CD14-positive monocyte (primary cell): ENCODE measurements at regions not wholly inside any gene's neighbourhood (a gene's known extent, or its start where the extent isn't known, plus 50 kb on each side); places are given as distances from the start of the nearest gene placed in this dataset.
"Not testable (repeated sequence)": the region's sequence is repeated elsewhere in the genome, so short reads cannot be mapped to it uniquely, and the experiment has no call there.

Source experiments
- DNase-seq, 3 donors: peaks; one replicate each; pipeline ENCODE4 v3.0.0-alpha.2; 2011 to 2022
- H2AFZ ChIP-seq: 2 replicates; pipeline ENCODE4 v1.6.0; 2012; ENCODE audit warnings: mild to moderate bottlenecking, low read depth, low read length, inconsistent platforms; ENCODE audit not compliant: insufficient read depth, poor library complexity, severe bottlenecking
- H3K27ac ChIP-seq, 2 donors: 1 replicate in 1 of 2; 2 replicates in 1 of 2; pipeline ENCODE4 v1.5.1; 2012 to 2013; ENCODE audit warnings: low read length in 2 of 2, control low read depth in 1 of 2, inconsistent platforms in 1 of 2, low read depth in 1 of 2, mild to moderate bottlenecking in 1 of 2
- H3K27me3 ChIP-seq, 2 donors: one replicate each; pipeline versions ENCODE4 v1.6.0 to v1.6.1; 2011 to 2013; ENCODE audit warnings: low read length in 2 of 2; ENCODE audit not compliant: control insufficient read depth in 2 of 2, insufficient read depth in 2 of 2
- H3K36me3 ChIP-seq, 2 donors: replicated peaks in 1 of 2; 1 replicate in 1 of 2; 2 replicates in 1 of 2; pipeline versions ENCODE4 v1.5.1 to v1.6.1; 2012 to 2013; ENCODE audit warnings: low read length in 2 of 2, control low read depth in 1 of 2, inconsistent platforms in 1 of 2, mild to moderate bottlenecking in 1 of 2; ENCODE audit not compliant: insufficient read depth in 2 of 2, control insufficient read depth in 1 of 2
- H3K4me1 ChIP-seq, 2 donors: 1 replicate in 1 of 2; 2 replicates in 1 of 2; pipeline versions ENCODE4 v1.5.1 to v1.6.1; 2012 to 2013; ENCODE audit warnings: low read length in 2 of 2, control low read depth in 1 of 2, inconsistent platforms in 1 of 2, mild to moderate bottlenecking in 1 of 2, moderate library complexity in 1 of 2; ENCODE audit not compliant: insufficient read depth in 2 of 2, control insufficient read depth in 1 of 2
- H3K4me2 ChIP-seq: replicated peaks from 2 replicates; pipeline ENCODE3; 2012; ENCODE audit warnings: low read length, moderate library complexity, mild to moderate bottlenecking; ENCODE audit not compliant: poor library complexity, severe bottlenecking; ENCODE audit errors: extremely low read depth
- H3K4me3 ChIP-seq, 3 experiments: fragments of 200-600 bp in 1 of 3; sonication (generic) in 1 of 3; replicated peaks in 1 of 3; 1 replicate in 2 of 3; 2 replicates in 1 of 3; pipeline ENCODE4 v1.5.1; 2011 to 2013; ENCODE audit warnings: low read length in 3 of 3, mild to moderate bottlenecking in 3 of 3, control low read depth in 2 of 3, low read depth in 2 of 3, inconsistent platforms in 1 of 3, moderate library complexity in 1 of 3
- H3K79me2 ChIP-seq: 2 replicates; pipeline ENCODE4 v1.6.0; 2012; ENCODE audit warnings: mild to moderate bottlenecking, control low read depth, inconsistent platforms, low read length, moderate library complexity; ENCODE audit not compliant: insufficient read depth
- H3K9ac ChIP-seq: 2 replicates; pipeline ENCODE4 v1.6.0; 2017; ENCODE audit warnings: low read length, mild to moderate bottlenecking; ENCODE audit not compliant: insufficient read depth, poor library complexity, severe bottlenecking
- H3K9me3 ChIP-seq, 2 donors: replicated peaks in 1 of 2; 1 replicate in 1 of 2; 2 replicates in 1 of 2; pipeline versions ENCODE4 v1.5.1 to v1.6.1; 2012 to 2013; ENCODE audit warnings: low read length in 2 of 2, control low read depth in 1 of 2; ENCODE audit not compliant: control insufficient read depth in 1 of 2, insufficient read depth in 1 of 2
- H4K20me1 ChIP-seq: 2 replicates; pipeline ENCODE4 v1.6.0; 2012; ENCODE audit warnings: mild to moderate bottlenecking, low read length, control low read depth, moderate library complexity; ENCODE audit not compliant: insufficient read depth
- H3K27ac Mint-ChIP-seq, 7 donors: one replicate each; pipeline ENCODE4 v1.8.0; 2020; ENCODE audit warnings: mild to moderate bottlenecking in 7 of 7, mixed read lengths in 7 of 7, moderate library complexity in 6 of 7, inconsistent platforms in 2 of 7
- H3K27me3 Mint-ChIP-seq, 3 donors: one replicate each; pipeline ENCODE4 v1.8.0; 2021 to 2022; ENCODE audit warnings: low read depth in 3 of 3, mild to moderate bottlenecking in 3 of 3, mixed read lengths in 3 of 3, moderate library complexity in 3 of 3, inconsistent platforms in 1 of 3
- H3K36me3 Mint-ChIP-seq, 2 donors: one replicate each; pipeline ENCODE4 v1.8.0; 2020; ENCODE audit warnings: mixed read lengths in 2 of 2, inconsistent platforms in 1 of 2, mild to moderate bottlenecking in 1 of 2
- H3K4me1 Mint-ChIP-seq: one replicate; pipeline ENCODE4 v1.8.0; 2020; ENCODE audit warnings: mild to moderate bottlenecking, mixed read lengths
- H3K4me3 Mint-ChIP-seq, 2 donors: one replicate each; pipeline ENCODE4 v1.8.0; 2020; ENCODE audit warnings: mild to moderate bottlenecking in 2 of 2, mixed read lengths in 2 of 2, moderate library complexity in 1 of 2
- H3K9me3 Mint-ChIP-seq, 7 donors: one replicate each; pipeline ENCODE4 v1.8.0; 2020 to 2022; ENCODE audit warnings: mixed read lengths in 7 of 7, mild to moderate bottlenecking in 6 of 7, moderate library complexity in 6 of 7, inconsistent platforms in 2 of 7
- WGBS: methylation state at CpG from one replicate; pipeline ENCODE4 v1.1.5; 2013; ENCODE audit warnings: missing lambda C conversion rate; ENCODE audit not compliant: insufficient coverage; 5-methylcytosine and 5-hydroxymethylcytosine counted together
- intact Hi-C, 2 donors: fragments of 100-400 bp; cut with micrococcal nuclease; formaldehyde crosslinking; loops; one replicate each; pipeline versions ENCODE4 v1.15.0 to v1.15.1; 2023
- TF ChIP-seq, protein P1 (sequence below): fragments of 200-600 bp; IDR thresholded peaks from one replicate; pipeline ENCODE4 v1.8.0; 2022; ENCODE audit warnings: antibody characterized with exemption, mild to moderate bottlenecking

DNA sequence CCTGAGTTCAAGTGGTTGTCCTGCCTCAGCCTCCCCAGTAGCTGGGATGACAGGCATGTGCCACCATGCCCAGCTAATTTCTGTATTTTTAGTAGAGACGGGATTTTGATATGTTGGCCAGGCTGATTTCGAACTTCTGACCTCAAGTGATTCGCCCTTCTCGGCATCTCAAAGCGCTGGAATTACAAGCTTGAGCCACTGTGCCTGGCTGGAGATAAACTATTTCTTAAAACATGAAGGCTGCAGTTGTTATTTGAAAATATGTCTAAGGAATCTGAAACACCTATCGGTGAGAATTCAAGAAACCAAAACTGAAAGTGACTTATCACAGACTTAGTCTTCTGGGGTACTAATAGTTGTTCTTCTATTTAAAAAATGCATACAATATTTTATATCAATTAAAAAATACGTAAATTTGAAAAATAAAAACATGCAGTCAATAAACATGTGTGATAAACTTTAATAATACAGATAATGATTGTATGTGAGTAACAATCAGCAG is 176.9 kb upstream of the PRSS58 start:
- H3K4me1 Mint-ChIP-seq: peaks cover 28% of the 10 kb centered on the region
- Histone ChIP-seq H3K27ac (no peak overlapping the region), H4K20me1 (no peaks in the 10 kb centered on the region), H3K9me3 (peaks cover 0 to 7% of the 10 kb centered on the region in 2 donors), H3K4me3 (no peak overlapping the region), H2AFZ (no peak overlapping the region), H3K4me2 (no peak overlapping the region), H3K4me1 (peaks cover 22 to 27% of the 10 kb centered on the region in 2 donors), H3K79me2 (no peaks in the 10 kb centered on the region), H3K9ac (no peak overlapping the region), H3K36me3 (no peaks in the 10 kb centered on the region), H3K27me3 (no peaks in the 10 kb centered on the region)
- TF ChIP-seq, protein P1, sequence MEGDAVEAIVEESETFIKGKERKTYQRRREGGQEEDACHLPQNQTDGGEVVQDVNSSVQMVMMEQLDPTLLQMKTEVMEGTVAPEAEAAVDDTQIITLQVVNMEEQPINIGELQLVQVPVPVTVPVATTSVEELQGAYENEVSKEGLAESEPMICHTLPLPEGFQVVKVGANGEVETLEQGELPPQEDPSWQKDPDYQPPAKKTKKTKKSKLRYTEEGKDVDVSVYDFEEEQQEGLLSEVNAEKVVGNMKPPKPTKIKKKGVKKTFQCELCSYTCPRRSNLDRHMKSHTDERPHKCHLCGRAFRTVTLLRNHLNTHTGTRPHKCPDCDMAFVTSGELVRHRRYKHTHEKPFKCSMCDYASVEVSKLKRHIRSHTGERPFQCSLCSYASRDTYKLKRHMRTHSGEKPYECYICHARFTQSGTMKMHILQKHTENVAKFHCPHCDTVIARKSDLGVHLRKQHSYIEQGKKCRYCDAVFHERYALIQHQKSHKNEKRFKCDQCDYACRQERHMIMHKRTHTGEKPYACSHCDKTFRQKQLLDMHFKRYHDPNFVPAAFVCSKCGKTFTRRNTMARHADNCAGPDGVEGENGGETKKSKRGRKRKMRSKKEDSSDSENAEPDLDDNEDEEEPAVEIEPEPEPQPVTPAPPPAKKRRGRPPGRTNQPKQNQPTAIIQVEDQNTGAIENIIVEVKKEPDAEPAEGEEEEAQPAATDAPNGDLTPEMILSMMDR: no peak
- peak overlapping the region in 1 of 7 donors; percentile 61 for H3K27ac Mint-ChIP-seq
- peaks cover 0 to 1% (median 0%) of the 10 kb centered on the region in 3 donors for H3K27me3 Mint-ChIP-seq
- H3K36me3 Mint-ChIP-seq: no peaks in the 10 kb centered on the region
- no peak for DNase-seq
- H3K4me3 Mint-ChIP-seq: peak overlapping the region; percentile 4 to 68
- WGBS: 93% methylated on average over 6 of the region's 7 CpGs
- peaks cover 7 to 13% (median 9%) of the 10 kb centered on the region in 7 donors for H3K9me3 Mint-ChIP-seq
- intact Hi-C loops: no loop called here

DNA sequence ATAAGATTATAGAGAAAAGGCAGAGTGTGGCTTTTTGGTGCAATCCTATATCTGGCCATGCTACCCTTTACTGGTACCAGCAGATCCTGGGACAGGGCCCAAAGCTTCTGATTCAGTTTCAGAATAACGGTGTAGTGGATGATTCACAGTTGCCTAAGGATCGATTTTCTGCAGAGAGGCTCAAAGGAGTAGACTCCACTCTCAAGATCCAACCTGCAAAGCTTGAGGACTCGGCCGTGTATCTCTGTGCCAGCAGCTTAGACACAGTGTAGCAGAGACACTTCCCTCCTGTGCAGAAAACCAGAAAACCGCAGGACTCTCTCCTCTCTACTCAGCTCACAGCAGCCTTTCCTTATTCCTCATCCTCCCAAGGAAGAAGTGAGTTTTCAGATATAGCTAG is 176.3 kb upstream of the PRSS58 start:
- H4K20me1 ChIP-seq, H3K9ac ChIP-seq, H3K36me3 ChIP-seq, DNase-seq, H3K9me3 ChIP-seq, intact Hi-C loops, H3K79me2 ChIP-seq, H3K27ac ChIP-seq, H3K4me2 ChIP-seq, H3K27me3 Mint-ChIP-seq, H3K36me3 Mint-ChIP-seq, H3K27me3 ChIP-seq, H3K4me3 ChIP-seq: not testable (repeated sequence)
- peak overlapping the region in 1 of 7 donors; percentile 43 for H3K27ac Mint-ChIP-seq
- peak overlapping the region; percentile 4 to 68 for H3K4me3 Mint-ChIP-seq
- peaks cover 22% of the 10 kb centered on the region for H3K4me1 Mint-ChIP-seq
- peak overlapping the region; percentile 41 for H2AFZ ChIP-seq
- H3K4me1 ChIP-seq: peaks cover 16 to 21% of the 10 kb centered on the region in 2 donors
- WGBS: 58% methylated on average over 2 of the region's 5 CpGs
- H3K9me3 Mint-ChIP-seq: peaks cover 7 to 13% (median 9%) of the 10 kb centered on the region in 7 donors
